ENCODE measurements at regions not wholly inside any gene's neighbourhood (a gene's known extent, or its start where the extent isn't known, plus 50 kb on each side); places are given as distances from the start of the nearest gene placed in this dataset.

DNA sequence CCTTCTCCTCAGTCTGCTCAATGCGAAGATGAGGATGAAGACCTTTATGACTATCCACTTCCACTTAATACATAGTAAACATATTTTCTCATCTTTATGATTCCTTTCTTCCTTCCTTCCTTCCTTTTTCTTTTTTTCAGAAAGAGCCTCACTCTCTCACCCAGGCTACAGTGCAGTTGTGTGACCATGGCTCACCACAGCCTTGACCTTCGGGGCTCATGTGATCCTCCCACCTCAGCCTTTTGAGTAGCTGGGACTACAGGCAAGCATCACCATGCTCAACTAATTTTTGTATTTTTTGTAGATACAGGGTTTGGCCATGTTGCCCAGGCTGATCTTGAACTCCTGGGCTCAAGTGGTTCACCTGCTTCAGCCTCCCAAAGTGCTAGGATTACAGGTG, 52.0 kb upstream of the RAP2B start:
- DNase-seq (no peak), ATAC-seq (ENCODE audit: low read depth) (no peak)
- Mint-ChIP-seq H3K4me1 (no peaks in the 10 kb centered on the region), H3K27me3 (no peaks in the 10 kb centered on the region), H3K4me3 (no peak overlapping the region), H3K9me3 (peaks cover 3% of the 10 kb centered on the region), H3K27ac (no peak overlapping the region), H3K36me3 (no peaks in the 10 kb centered on the region)
- POLR2A ChIA-PET, result no interaction called here

DNA sequence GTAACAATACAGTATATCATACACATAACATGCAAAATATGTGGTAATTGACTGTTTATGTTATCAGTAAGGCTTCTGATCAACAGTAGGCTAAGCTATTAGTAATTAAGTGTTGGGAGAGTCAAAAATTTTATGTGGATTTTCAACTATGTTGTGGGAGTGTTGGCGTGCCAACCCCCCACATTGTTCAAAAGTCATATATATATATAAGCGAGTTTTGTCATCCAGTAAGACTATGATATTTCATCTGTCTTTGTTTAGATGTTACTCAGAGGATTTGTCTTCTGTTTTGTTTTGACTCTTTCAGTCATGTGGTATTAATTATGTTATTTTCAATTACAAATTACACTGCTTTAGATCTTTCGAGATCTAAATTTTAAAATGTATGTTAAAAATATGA, 51.0 kb upstream of the RAP2B start:
- Mint-ChIP-seq H3K9me3 (peaks cover 3% of the 10 kb centered on the region), H3K36me3 (no peaks in the 10 kb centered on the region), H3K4me3 (no peak overlapping the region), H3K27me3 (no peaks in the 10 kb centered on the region), H3K27ac (no peak overlapping the region), H3K4me1 (no peaks in the 10 kb centered on the region)
- DNase-seq (no peak), ATAC-seq (ENCODE audit: low read depth) (no peak)
- POLR2A ChIA-PET, result no interaction called here

Measured in activated naive CD8-positive, alpha-beta T cell treated with anti-CD3 and anti-CD28 coated beads, Interleukin-2, amount 10 ng/mL, durations not matched to agents 7 days and 5 days (primary cell).